Nucleus accumbens (tissue), 56 donors: ENCODE measurements at regions not wholly inside any gene's neighbourhood (a gene's known extent, or its start where the extent isn't known, plus 50 kb on each side); places are given as distances from the start of the nearest gene placed in this dataset.

Experiments
- DNase-seq, 56 donors: peaks; one replicate each; lab custom pipeline; 2025; lab: John Stamatoyannopoulos, UW

DNA sequence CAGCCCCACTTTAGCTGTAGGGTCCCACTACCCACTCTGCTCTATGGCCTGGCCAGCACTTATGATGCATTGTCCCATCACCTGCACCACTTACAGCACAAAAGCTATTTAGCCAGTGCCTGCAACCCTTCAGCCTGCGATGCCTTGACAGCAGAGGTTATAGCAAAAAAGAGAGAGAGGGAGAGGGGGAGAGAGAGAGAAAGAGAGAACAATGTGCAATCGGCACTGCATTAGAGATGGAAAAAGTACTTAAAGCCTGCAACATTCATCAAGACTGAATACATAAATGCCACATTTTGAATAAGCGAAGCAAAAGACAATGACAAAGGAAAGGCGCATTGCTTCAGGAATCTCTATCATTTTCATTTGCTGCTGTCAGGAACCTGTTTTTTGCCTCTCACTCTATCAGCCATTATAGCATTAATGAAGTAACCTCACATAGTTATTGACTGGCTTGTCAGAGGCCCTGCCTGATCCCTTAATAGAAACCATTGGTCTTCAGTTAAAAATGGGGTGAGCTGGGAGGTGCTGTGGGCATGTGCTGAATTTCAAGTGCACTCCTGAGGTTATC is 833.1 kb downstream of the BCL11A start:
- DNase-seq, result no peak

DNA sequence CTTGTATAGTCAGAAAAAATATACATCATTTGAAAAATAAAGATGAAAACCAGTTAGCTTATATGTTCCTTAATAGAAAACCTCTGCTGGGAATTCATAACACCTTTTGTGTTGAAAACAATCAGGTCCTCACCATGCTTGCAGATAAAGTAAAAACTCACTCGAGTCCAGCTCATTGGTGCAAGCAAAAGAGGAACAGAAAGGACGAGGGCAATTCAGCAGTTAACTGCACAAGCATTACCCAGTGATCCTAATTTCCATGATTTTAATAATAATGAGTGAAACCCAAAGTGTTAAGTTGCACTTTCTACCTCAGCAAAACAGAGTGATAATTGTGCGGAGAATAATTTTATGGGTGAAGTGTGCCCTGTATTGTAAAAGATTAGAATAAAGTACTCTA is 839.9 kb downstream of the BCL11A start:
- no peak for DNase-seq

DNA sequence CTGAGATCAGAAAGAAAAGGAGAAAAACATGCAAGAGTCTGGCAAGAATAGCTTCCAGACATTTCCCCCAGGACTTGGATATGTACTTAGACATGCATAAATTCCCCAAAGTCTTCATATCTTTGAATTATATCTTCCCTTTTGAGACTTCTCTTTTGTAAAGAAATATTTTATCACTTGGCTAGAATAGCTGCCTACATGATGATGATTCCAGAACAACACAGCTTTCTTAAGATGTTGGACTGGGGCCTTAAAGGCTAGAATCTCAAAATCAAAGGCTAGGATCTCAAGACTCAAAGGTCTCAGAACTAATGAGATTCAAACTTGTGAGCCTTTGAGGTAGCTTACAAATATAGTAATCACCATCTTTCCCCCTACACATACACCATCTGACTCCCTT is 842.3 kb downstream of the BCL11A start:
- DNase-seq, result no peak

DNA sequence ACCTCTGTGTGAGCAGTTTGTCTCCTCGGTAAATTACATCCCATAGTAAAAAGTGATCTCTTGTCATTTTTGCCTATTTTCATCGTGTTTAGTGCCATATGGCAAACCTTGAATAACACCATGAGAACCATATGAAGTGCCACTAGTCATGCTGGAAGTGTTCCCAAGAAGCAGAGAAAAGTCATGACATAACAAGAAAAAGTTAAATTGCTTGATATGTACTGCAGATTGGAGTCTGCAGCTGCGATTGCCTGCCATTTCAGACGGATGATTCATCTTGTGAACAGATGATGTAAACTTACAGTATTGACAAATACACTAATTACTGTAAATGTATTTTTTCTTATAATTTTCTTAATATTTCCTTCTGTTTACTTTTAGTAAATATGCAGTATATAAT is 846.7 kb downstream of the BCL11A start:
- DNase-seq, result no peak

DNA sequence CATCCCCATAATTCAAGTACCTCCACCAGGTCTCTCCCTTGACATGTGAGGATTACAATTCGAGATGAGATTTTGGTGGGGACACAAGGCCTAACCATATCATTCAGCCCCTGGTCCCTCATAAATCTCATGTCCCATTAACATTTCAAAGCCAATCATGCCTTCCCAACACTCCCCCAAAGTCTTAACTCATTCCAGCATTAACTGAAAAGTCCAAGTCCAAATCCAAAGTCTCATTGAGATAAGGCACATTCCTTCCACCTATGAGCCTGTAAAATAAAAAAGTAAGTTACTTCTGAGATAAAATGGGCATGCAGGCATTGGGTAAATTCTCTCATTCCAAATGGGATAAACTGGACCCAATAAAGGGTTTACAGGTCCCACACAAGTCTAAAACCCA is 849.7 kb downstream of the BCL11A start:
- no peak for DNase-seq

DNA sequence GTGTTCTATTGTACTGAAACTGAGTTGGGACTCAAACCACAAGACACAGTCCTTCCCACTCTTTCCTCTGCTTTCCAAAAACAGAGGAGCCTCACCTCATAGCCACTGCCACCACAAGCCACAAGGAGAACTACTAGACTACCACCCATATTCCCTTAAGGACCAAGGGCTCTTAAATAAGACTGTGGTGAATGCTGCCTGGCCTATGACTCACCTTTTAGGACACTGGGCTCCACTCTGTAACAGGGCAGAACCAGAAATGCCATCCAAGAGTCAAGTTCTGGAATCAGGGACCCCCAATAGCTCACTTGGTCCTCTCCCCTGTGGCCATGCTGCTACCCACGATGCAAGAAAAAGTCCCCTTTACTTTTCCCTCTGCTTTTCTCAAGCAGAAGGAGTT is 851.4 kb downstream of the BCL11A start:
- DNase-seq, result no peak

DNA sequence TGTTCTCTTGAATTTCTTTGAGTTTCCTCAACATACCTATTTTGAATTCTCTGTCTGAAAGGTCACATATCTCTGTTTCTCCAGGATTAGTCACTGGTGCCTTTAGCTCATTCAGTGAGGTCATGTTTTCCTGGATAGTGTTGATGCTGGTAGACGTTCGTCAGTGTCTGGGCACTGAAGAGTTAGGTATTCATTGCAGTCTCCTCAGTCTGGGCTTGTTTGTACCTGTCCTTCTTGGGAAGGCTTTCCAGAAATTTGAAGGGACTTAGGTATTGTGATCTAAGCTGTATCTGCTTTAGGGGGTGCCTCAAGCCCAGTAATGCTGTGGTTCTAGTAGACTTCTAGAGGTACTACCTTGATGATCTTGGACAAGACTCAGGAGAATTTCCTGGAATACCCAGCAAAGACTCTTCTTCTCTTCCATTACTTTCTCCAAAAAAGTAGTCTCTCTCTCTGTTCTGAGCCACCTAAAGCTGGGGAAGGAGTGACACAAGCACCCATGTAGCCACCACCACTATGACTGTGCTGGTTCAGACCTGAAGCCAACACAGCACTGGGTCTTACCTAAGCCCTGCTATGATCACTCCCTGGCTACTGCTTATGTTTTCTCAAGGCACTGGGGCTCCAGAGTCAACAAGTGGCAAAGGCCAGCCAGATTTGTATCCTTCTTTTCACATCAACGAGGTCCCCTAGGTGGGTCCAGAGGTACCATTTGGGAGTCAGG is 852.0 kb downstream of the BCL11A start:
- DNase-seq, result no peak

DNA sequence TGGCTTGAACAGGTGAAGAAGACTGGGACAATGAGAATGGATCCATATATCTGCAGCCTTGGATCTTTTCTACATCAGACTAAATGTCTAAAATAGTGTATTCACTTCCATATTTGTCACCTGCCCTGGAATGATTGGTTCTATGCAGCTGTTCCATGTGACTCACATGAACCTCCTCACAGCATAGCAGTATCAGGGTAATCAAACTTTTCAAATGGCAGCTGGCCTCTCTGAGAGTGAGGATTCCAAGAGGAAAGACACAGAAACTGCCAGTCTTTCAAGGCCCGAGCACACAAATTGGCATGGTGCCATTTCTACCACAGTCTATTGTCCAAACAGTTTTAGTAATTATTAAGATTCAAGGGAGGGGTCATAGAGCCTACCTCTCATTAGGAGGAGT is 859.3 kb downstream of the BCL11A start:
- no peak for DNase-seq

DNA sequence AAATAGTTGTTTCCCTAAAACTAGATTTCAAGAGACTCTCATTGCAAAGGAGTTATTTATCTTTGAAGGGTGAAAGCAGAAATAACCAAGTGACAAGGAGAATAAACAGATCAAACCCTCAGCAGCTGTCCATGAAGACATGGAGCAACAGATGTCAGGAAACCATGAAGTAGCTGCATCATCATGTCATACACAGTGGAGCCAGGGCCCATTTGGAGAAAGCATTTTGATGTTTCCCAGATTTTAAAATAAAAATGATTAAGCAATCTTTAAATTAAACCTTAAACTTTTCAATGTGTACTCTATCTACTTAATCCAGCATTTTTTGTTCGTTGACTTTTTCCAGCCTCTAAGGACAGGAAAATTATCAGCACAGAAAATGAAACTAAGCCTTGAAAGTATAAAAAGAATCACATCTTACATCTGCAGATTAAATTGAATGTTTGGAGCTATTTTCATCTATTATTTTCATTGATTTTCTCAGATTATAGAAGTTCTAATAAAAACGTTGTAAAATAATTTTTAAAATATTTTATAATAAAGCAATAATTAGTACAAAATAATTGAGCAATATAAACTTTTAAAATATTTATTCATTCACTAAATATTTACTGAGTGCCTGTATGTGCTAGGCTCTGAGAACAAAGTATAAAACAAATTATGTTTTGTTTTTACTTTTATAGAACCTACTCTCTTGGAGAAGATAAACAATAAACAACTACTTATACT is 860.1 kb downstream of the BCL11A start:
- no peak for DNase-seq

DNA sequence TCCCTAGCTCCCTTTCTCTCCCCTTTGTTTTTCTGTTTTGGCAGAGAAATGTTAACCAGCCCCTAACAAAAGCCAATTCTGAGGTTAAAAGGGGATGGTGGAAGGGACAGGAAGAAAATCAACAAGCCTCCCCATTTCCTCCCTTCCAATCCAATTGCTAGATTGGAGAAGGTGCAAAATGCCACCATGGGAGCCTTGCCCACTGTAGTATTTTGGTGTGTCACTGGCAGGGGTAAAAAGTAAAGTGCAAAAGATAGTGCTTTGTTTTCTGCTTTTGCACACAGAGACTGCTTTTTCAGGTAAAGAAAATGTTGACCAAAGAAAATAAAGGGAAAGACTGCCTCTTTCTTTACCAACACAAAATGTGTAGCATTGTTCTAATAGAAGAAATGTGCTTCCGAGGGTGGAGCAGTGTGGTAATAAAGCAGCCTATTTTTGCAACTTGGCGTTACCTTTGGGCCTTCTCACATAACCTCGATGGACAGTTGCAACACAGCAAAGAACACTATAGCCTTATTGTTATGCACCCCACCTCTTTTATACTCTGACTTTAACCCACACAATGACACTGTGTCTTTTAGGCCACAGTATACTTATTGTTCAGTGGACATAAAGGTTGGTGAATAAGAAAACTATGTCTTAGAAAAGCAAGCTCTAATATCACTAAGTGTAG is 861.8 kb downstream of the BCL11A start:
- DNase-seq, result no peak

DNA sequence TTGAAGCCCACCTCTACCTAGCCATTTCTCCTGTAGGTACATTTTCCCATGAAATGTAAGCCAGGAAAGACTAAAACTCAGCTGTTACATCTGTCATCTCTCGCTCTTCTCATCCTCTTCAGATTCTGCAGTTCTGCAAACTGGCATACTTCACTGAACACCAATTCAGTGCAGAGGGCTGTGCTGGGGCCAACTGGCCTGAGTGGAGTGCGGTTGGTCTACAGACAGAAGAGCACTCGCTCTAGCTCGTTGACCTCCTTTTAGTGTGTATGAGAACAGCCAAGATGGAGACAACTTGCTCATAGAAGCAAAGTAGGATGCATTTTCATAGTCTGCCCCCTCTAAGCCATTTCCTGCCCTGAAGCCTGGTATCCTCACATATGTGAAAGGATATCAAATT is 862.6 kb downstream of the BCL11A start:
- no peak for DNase-seq

DNA sequence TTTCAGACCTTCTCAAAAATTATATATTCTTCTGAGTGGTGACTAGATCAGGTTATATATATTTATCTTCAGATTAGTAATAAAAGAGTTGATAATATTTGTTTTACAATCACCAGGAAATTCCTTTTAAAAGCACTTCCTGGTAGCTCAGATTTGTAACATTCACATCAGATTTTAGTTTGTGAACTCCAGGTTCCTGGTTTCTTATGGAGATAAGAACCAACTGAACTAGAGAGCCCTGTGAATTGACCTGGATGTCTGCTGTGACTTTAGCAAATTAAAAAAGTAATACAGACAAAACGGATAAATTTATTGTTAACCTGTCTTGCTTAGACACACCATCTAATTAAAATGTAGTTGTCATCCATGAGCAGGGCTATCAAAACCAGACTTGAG is 868.7 kb downstream of the BCL11A start:
- DNase-seq, result no peak

DNA sequence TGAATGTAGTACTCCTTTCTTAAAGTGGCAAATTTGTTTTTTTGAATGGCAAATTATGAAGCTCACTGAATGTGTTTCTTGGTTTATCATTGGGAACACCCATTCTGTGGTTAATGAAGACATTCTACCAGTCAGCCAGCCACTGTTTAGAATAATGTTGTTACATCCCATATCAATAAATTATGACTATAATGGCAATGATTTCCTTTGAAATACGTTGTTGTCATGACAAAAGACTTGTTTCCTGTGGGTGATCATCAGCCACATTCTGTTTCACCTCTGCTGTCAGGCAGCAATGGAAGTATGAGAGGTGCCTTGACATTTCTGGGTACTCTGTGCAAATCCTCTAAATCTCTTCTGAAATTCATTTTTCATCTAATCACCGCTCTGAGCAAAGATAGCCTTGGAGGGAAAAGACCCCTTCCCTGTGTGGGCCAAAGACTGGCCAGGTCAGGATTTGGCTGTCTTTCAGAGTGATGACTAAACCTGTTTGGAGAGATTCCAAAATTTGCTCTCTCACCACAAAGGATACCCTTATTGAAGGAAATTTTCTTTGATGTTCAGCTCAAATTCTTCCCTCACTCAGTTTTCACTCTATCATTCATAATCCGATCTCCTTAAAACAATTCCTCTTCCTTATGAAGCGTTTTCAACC is 869.2 kb downstream of the BCL11A start:
- no peak for DNase-seq

DNA sequence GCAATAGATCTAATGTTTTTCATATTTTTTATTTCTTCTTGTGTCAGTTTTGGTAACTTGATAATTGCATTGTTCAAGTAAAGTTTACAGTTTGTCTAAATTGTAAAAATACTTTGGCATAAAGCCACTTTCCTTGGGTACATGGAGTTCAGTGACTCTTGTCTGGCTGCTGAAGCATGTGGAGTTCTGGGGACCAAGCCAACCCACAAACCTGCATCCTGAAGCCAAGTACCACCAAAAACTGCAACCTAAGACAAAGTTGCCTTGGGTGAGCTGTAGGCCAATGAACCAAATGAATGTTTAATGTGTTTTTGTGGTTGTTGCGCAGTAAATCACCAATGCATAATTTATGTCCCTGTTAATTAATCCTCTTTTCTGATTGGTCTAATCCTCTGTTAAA is 872.6 kb downstream of the BCL11A start:
- no peak for DNase-seq

DNA sequence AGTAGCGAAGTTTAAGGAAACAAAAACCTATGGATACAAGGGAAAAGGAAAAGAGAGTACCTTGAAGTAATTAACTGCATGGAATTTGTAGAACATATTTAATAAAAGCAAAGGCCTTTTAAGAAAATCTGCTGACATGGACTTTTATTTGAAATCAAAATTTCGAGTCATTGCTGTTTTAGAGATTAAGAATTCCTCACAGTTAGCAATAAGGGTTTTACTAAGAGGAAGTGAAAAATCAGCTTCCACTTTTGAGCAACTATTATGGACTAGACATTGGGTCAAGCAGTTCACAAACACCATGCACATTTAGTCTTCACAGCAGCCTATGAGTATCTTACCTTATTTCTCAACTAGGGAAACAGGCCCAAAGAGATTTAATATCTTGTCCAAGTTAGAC is 876.3 kb downstream of the BCL11A start:
- no peak for DNase-seq

DNA sequence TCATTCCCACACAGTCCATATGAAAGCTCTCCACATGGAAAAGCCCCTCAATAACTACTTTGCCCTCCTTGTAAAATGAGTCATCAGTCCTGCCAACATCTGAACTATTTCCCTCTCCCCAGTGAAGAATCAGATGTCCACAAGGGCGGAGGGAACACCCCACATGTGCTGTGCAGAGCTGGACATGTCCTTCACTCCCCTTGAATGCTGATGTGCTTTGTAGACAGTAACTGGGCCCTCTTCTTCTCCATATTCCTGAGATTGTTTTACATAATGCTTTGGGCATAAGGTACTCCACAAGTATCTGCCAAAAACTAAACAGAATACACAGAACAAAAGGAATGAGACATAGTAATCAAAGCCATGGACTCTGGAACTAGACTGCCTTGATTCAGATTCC is 879.4 kb downstream of the BCL11A start:
- no peak for DNase-seq

DNA sequence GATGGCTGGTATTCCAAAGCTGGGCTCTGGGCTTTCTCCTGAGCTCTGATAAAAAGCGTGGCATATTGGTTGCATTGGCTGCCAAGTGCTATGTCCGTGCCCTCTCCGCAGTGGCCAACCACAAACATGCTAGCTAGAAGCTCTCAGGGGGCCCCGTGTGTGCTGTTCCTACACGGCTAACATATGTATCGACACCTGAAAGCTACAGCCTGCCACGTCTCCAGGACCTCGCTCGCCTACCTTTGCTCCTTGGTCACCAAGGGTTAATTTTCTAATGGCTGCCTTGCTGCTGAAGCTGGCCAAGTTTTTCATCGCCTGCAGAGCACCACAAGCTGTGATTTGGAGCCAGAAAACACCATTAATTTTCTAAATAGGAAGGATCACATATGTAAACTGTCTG is 888.4 kb downstream of the BCL11A start:
- no peak for DNase-seq

DNA sequence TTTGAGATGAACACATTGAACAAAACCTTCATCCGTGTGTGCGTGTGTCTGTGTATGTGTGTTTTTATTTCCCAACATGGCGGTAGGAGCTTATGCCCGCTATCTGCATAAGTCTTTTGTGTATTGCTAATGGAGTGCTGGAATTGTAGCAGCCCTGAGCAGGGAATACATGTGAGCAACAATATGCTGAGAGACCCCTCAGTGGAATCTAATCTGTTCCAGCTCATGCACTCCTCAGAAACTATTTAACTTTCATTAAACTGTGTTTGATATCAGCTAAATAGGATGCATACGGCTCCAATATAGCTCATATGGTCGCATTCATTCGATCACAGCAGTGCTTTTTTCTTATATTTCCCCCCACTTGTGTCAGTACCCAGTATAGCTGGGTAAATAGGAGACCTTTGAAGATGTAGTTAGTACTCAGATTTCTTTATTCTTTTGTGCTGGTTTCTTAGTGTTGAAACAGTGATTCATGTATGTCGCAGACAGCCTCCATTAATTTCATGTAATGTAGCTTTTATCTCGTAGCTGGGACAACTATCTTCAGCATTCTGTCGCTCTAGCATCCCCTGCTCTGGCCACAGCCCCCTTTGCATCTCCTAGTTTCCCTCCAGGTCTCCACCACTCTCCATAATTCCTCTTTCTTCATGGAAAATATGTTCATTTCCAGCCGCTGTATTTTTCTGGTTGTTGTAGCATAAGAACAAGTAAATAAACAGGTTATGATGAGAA is 891.2 kb downstream of the BCL11A start:
- no peak for DNase-seq

DNA sequence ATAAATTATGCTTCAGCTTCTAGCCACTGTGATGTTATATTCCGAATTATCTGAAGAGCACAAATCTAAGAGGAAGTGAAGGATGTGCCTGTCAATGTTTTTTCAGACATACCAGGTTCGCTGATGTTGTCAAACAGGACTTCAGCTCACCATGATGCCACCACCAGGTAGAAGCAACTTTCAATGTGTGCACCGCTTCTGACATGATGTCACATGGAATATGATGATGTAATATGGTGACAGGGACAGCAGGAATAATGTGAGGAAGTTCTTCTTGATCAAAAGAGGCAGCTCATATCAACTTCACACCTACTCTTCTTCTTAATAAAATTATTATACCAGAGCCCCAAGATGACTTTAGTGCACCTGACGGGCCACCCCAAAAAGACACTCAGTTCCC is 893.2 kb downstream of the BCL11A start:
- DNase-seq, result no peak

DNA sequence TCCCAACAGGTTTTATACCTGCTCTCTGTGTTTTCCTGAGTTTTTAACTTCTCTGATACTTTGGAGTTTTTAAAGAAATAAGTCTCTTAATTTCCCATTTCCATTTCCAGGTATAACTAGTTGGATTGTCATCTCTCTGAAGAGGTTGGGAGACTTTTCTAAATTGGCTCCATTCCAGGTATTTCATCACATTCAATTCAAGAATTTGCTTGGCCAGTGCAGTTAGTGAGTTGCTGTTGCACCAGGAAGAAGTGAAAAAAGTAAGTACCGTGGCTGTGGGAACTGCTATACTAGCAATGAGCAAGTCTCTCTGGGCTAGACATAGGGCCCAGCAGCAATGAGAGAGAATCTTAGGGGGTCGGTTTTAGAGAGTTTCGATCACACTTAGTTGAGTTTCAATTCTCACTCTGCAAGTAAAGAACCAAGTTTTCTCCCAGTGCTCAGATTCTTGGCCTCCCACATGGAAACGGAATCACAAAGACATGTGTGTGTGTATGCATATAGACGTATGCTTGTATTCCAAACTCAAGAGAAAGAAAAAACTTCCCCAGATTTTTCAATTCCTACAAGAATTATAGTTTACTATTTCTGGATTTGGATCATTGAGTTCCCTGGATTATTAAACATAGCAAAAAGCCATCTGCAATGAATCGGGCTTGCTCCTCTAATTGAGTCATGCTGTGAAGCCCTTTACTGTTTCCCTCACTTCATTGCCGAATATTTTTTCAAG is 894.4 kb downstream of the BCL11A start:
- no peak for DNase-seq
